Panc1 (cell line): ENCODE measurements at regions not wholly inside any gene's neighbourhood (a gene's known extent, or its start where the extent isn't known, plus 50 kb on each side); places are given as distances from the start of the nearest gene placed in this dataset.

Source experiments
- ATAC-seq: fragments of 200-7000 bp; cut with Tn5 transposase; 2 replicates; pipeline ENCODE4 v1.9.1; 2020; ENCODE audit warnings: mild to moderate bottlenecking, moderate library complexity
- BruUV-seq: library from RNA; stranded (reverse); fragments of 400-500 nt; replicated peaks from 2 replicates; lab custom pipeline; 2021; lab: Mats Ljungman, UMichigan
- CTCF ChIA-PET: fragments of 300-600 bp; sonication (Branson Sonifier 250); formaldehyde crosslinking; loops from one replicate; lab custom pipeline; 2022; ENCODE audit warnings: antibody characterized with exemption; lab: Charles Lee
- POLR2A ChIA-PET: fragments of 300-600 bp; sonication (Branson Sonifier 250); formaldehyde crosslinking; loops from one replicate; lab custom pipeline; 2022; ENCODE audit warnings: antibody characterized with exemption; lab: Charles Lee
- DNase-seq: peaks from one replicate; pipeline ENCODE4 v3.0.0-alpha.2; 2010; ENCODE audit warnings: low read depth, low spot score
- H3K27ac ChIP-seq: 2 replicates; pipeline ENCODE4 v1.5.1; 2011; ENCODE audit warnings: mild to moderate bottlenecking, low read length, inconsistent platforms
- H3K27me3 ChIP-seq: fragments of 200-500 bp; sonication (Bioruptor generic); 2 replicates; pipeline ENCODE4 v1.6.0; 2014; ENCODE audit warnings: low read length, inconsistent platforms; ENCODE audit not compliant: control insufficient read depth, insufficient read depth
- H3K36me3 ChIP-seq: fragments of 200-500 bp; sonication (Bioruptor generic); 2 replicates; pipeline ENCODE4 v1.5.1; 2014; ENCODE audit warnings: inconsistent platforms, mild to moderate bottlenecking, low read length, moderate library complexity; ENCODE audit not compliant: control insufficient read depth, insufficient read depth
- H3K4me1 ChIP-seq: 2 replicates; pipeline ENCODE4 v1.5.1; 2011; ENCODE audit warnings: inconsistent platforms, mild to moderate bottlenecking, low read length, moderate library complexity; ENCODE audit not compliant: control insufficient read depth, insufficient read depth
- H3K4me3 ChIP-seq, 2 experiments: 2 replicates each; pipeline ENCODE4 v1.5.1; 2011 to 2012; ENCODE audit warnings: low read depth in 2 of 2, low read length in 2 of 2, mild to moderate bottlenecking in 2 of 2, inconsistent platforms in 1 of 2, moderate library complexity in 1 of 2
- H3K9me3 ChIP-seq: fragments of 200-500 bp; sonication (Bioruptor generic); 2 replicates; pipeline ENCODE4 v1.5.1; 2014; ENCODE audit warnings: low read depth, mild to moderate bottlenecking, inconsistent platforms, low read length, moderate library complexity; ENCODE audit not compliant: control insufficient read depth, insufficient read depth
- POLR2AphosphoS5 ChIP-seq: IDR thresholded peaks from 2 replicates; pipeline ENCODE4 v1.6.1; 2012; ENCODE audit warnings: mild to moderate bottlenecking, low read depth, low read length, moderate library complexity
- SIN3A ChIP-seq: IDR thresholded peaks from 2 replicates; pipeline ENCODE4 v1.6.1; 2012; ENCODE audit warnings: low read depth, mild to moderate bottlenecking, low read length, moderate library complexity, borderline replicate concordance; ENCODE audit not compliant: insufficient read depth
- TCF7L2 ChIP-seq: IDR thresholded peaks from 2 replicates; pipeline ENCODE4 v1.6.1; 2011; ENCODE audit warnings: mild to moderate bottlenecking, low read depth, low read length, inconsistent platforms
- in situ Hi-C: cut with HindIII; loops from 2 replicates; pipeline ENCODE4 v1.10.0; 2016; ENCODE audit warnings: low sequenced_read_pairs, low pct_unique_long_range_greater_than_20kb
- intact Hi-C: fragments of 100-400 bp; cut with micrococcal nuclease; formaldehyde crosslinking; loops from one replicate; pipeline ENCODE4 v1.10.0; 2022; ENCODE audit not compliant: unreplicated experiment
- TF ChIP-seq, protein P1 (sequence below), 2 experiments: IDR thresholded peaks; 2 replicates each; pipeline ENCODE4 v1.6.1; 2011 to 2012; ENCODE audit warnings: low read depth in 2 of 2, control low read depth in 1 of 2, low read length in 1 of 2, mild to moderate bottlenecking in 1 of 2, moderate library complexity in 1 of 2; ENCODE audit not compliant: insufficient read depth in 1 of 2
- TF ChIP-seq, protein P2 (sequence below): fragments of 450-650 bp; IDR thresholded peaks from 2 replicates; pipeline ENCODE4 v1.5.1; 2017; ENCODE audit warnings: mild to moderate bottlenecking

DNA sequence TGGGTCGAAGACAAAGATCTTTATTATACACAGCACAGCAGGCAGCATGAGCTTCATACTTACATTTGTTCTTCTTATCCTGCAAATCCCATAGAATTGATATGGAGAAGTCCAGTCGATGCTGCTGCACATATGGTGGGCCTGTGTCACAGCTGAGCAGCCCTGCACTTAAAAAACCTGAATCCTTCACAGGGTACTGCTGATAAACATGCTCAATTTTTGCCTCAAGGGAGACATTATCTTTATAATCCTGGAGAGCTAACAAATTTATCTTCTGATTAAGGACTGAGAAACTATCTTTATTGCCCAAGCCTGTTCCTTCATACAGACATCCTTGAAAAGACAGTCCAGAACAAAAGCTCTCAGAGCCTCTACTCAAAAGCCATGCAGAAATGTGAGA is 434.4 kb upstream of the FAM47C start:
- DNase-seq (no peak), ATAC-seq (no peak)
- H3K36me3 ChIP-seq: no peaks in the 10 kb centered on the region
- BruUV-seq: no TSS peak
- TF ChIP-seq SIN3A (no peak), POLR2AphosphoS5 (no peak), TCF7L2 (no peak)
- TF ChIP-seq, protein P1, sequence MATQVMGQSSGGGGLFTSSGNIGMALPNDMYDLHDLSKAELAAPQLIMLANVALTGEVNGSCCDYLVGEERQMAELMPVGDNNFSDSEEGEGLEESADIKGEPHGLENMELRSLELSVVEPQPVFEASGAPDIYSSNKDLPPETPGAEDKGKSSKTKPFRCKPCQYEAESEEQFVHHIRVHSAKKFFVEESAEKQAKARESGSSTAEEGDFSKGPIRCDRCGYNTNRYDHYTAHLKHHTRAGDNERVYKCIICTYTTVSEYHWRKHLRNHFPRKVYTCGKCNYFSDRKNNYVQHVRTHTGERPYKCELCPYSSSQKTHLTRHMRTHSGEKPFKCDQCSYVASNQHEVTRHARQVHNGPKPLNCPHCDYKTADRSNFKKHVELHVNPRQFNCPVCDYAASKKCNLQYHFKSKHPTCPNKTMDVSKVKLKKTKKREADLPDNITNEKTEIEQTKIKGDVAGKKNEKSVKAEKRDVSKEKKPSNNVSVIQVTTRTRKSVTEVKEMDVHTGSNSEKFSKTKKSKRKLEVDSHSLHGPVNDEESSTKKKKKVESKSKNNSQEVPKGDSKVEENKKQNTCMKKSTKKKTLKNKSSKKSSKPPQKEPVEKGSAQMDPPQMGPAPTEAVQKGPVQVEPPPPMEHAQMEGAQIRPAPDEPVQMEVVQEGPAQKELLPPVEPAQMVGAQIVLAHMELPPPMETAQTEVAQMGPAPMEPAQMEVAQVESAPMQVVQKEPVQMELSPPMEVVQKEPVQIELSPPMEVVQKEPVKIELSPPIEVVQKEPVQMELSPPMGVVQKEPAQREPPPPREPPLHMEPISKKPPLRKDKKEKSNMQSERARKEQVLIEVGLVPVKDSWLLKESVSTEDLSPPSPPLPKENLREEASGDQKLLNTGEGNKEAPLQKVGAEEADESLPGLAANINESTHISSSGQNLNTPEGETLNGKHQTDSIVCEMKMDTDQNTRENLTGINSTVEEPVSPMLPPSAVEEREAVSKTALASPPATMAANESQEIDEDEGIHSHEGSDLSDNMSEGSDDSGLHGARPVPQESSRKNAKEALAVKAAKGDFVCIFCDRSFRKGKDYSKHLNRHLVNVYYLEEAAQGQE (IDR thresholded peaks at IDR 0.05; ENCODE audit: insufficient read depth in 1 of 2, low read depth in 2 of 2, low read length in 1 of 2): no peak
- TF ChIP-seq, protein P2, sequence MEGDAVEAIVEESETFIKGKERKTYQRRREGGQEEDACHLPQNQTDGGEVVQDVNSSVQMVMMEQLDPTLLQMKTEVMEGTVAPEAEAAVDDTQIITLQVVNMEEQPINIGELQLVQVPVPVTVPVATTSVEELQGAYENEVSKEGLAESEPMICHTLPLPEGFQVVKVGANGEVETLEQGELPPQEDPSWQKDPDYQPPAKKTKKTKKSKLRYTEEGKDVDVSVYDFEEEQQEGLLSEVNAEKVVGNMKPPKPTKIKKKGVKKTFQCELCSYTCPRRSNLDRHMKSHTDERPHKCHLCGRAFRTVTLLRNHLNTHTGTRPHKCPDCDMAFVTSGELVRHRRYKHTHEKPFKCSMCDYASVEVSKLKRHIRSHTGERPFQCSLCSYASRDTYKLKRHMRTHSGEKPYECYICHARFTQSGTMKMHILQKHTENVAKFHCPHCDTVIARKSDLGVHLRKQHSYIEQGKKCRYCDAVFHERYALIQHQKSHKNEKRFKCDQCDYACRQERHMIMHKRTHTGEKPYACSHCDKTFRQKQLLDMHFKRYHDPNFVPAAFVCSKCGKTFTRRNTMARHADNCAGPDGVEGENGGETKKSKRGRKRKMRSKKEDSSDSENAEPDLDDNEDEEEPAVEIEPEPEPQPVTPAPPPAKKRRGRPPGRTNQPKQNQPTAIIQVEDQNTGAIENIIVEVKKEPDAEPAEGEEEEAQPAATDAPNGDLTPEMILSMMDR: no peak
- ChIA-PET CTCF (no interaction called here), POLR2A (interaction anchor here (0.5 kb wide), 1 partner anchor 1924 kb away, joined by 3 read pairs; no protein-coding TSS in a partner anchor)
- no peaks in the 10 kb centered on the region for H3K27me3 ChIP-seq
- H3K4me3 ChIP-seq: no peak overlapping the region
- no peak overlapping the region for H3K27ac ChIP-seq
- intact Hi-C loops (no loop called here), in situ Hi-C loops (no loop called here)
- no peaks in the 10 kb centered on the region for H3K4me1 ChIP-seq
- no peaks in the 10 kb centered on the region for H3K9me3 ChIP-seq

DNA sequence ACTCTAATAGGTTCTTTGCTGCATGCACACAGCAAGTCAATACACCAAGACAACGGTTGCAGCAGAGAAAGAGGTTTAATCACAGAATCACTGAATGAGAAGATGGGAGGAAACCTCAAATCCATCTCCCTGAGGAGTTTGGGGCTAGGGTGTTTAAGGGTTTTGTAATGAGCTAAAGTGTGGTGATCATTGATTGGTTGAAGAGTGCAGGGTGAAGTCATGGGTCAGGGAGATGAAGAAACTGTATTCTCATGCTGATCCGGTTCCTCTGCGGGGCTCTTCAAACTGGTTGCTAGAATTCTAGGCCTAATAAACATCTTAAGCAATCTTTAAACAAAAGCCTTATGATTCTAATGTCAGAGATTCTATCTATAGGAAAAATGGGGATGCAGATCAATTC is 432.5 kb upstream of the FAM47C start:
- intact Hi-C loops: no loop called here
- Histone ChIP-seq H3K36me3 (no peaks in the 10 kb centered on the region), H3K4me3 (no peak overlapping the region), H3K4me1 (no peaks in the 10 kb centered on the region), H3K27me3 (no peaks in the 10 kb centered on the region), H3K27ac (no peak overlapping the region), H3K9me3 (no peaks in the 10 kb centered on the region)
- in situ Hi-C loops: no loop called here
- TF ChIP-seq, protein P1 (IDR thresholded peaks at IDR 0.05; ENCODE audit: insufficient read depth in 1 of 2, low read depth in 2 of 2, low read length in 1 of 2): no peak
- TF ChIP-seq TCF7L2: no peak
- ATAC-seq (no peak), DNase-seq (no peak)
- BruUV-seq: no TSS peak
- POLR2A ChIA-PET: no interaction called here
- CTCF ChIA-PET: no interaction called here
